ENCODE measurements at regions not wholly inside any gene's neighbourhood (a gene's known extent, or its start where the extent isn't known, plus 50 kb on each side); places are given as distances from the start of the nearest gene placed in this dataset.

DNA sequence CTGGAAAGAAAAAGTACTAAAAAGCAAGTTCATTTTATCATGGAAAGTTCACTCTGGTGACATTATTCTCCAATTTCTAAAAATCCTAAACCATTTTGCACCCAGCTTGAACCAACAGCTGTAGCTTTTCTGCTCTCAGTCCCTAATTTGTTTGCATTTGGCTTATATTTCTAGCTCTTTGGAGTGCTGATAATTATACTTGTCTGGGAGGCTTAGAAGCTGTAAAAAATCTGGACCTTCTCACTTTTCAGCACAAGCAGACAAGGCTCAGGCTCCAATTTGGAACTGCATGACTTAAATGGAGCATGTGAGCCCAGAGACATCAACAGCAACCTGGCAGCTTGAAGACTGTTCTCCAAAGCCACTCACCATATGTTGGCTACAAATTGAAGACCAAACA is 170.9 kb upstream of the PCDH18 start:
- TF ChIP-seq, protein P1, sequence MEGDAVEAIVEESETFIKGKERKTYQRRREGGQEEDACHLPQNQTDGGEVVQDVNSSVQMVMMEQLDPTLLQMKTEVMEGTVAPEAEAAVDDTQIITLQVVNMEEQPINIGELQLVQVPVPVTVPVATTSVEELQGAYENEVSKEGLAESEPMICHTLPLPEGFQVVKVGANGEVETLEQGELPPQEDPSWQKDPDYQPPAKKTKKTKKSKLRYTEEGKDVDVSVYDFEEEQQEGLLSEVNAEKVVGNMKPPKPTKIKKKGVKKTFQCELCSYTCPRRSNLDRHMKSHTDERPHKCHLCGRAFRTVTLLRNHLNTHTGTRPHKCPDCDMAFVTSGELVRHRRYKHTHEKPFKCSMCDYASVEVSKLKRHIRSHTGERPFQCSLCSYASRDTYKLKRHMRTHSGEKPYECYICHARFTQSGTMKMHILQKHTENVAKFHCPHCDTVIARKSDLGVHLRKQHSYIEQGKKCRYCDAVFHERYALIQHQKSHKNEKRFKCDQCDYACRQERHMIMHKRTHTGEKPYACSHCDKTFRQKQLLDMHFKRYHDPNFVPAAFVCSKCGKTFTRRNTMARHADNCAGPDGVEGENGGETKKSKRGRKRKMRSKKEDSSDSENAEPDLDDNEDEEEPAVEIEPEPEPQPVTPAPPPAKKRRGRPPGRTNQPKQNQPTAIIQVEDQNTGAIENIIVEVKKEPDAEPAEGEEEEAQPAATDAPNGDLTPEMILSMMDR (IDR thresholded peaks at IDR 0.05): no peak
- TF ChIP-seq POLR2A (IDR thresholded peaks at IDR 0.05): no peak

Measured in body of pancreas (tissue), 4 donors.